GM12864 (cell line): ENCODE measurements at regions not wholly inside any gene's neighbourhood (a gene's known extent, or its start where the extent isn't known, plus 50 kb on each side); places are given as distances from the start of the nearest gene placed in this dataset.

ENCODE experiments used
- DNase-seq: peaks from one replicate; pipeline ENCODE4 v3.0.0-alpha.2; 2011; ENCODE audit warnings: low read depth
- H3K4me3 ChIP-seq: 2 replicates; pipeline ENCODE4 v1.5.1; 2011; ENCODE audit warnings: mild to moderate bottlenecking, low read depth, low read length, control low read depth
- CTCF ChIP-seq: IDR thresholded peaks from 2 replicates; pipeline ENCODE4 v1.5.1; 2011; ENCODE audit warnings: low read depth, mild to moderate bottlenecking, moderate library complexity, low read length, control low read depth, inconsistent platforms; ENCODE audit errors: missing control alignments

GRCh38 chr2:160657196-160657595 lies 163.6 kb upstream of the RBMS1 start:
- no peak for TF ChIP-seq CTCF
- no peak for DNase-seq
- no peak overlapping the region for H3K4me3 ChIP-seq

GRCh38 chr2:160658851-160659250 lies 165.2 kb upstream of the RBMS1 start:
- H3K4me3 ChIP-seq: no peak overlapping the region
- no peak for DNase-seq
- no peak for TF ChIP-seq CTCF

- TF ChIP-seq CTCF: no peak
- DNase-seq: no peak
- no peak overlapping the region for H3K4me3 ChIP-seq
Measured at GRCh38 chr2:160660741-160661140, 167.1 kb upstream of the RBMS1 start.

- no peak for TF ChIP-seq CTCF
- no peak for DNase-seq
- H3K4me3 ChIP-seq: no peak overlapping the region
Measured at GRCh38 chr2:160664603-160665140, 171.1 kb upstream of the RBMS1 start.

GRCh38 chr2:160666154-160667060 lies 172.8 kb upstream of the RBMS1 start:
- no peak for TF ChIP-seq CTCF
- peak; percentile 5 for DNase-seq
- no peak overlapping the region for H3K4me3 ChIP-seq

- DNase-seq: no peak
- no peak overlapping the region for H3K4me3 ChIP-seq
- TF ChIP-seq CTCF: no peak
Measured at GRCh38 chr2:160667811-160668210, 174.2 kb upstream of the RBMS1 start.

- H3K4me3 ChIP-seq: no peak overlapping the region
- no peak for TF ChIP-seq CTCF
- no peak for DNase-seq
Measured at GRCh38 chr2:160670618-160671017, 177.0 kb upstream of the RBMS1 start.
